Chondrocyte (in vitro differentiated cells): ENCODE measurements at regions not wholly inside any gene's neighbourhood (a gene's known extent, or its start where the extent isn't known, plus 50 kb on each side); places are given as distances from the start of the nearest gene placed in this dataset.

Source experiments
- DNase-seq: peaks from one replicate; pipeline ENCODE4 v3.0.0; 2021; ENCODE audit warnings: mixed read lengths, low spot score
- H3K27ac Mint-ChIP-seq: one replicate; pipeline ENCODE4 v1.8.0; 2021; ENCODE audit warnings: mild to moderate bottlenecking, moderate library complexity, mixed read lengths; ENCODE audit not compliant: unreplicated experiment
- H3K27me3 Mint-ChIP-seq: 2 replicates; pipeline ENCODE4 v1.8.0; 2021; ENCODE audit warnings: low read depth, mixed read lengths
- H3K36me3 Mint-ChIP-seq: 2 replicates; pipeline ENCODE4 v1.8.0; 2021; ENCODE audit warnings: low read depth, mixed read lengths
- H3K4me1 Mint-ChIP-seq: 2 replicates; pipeline ENCODE4 v1.8.0; 2021; ENCODE audit warnings: low read depth, mild to moderate bottlenecking, mixed read lengths
- H3K4me3 Mint-ChIP-seq: one replicate; pipeline ENCODE4 v1.8.0; 2021; ENCODE audit warnings: mild to moderate bottlenecking, moderate library complexity, mixed read lengths; ENCODE audit not compliant: unreplicated experiment
- H3K9me3 Mint-ChIP-seq: 2 replicates; pipeline ENCODE4 v1.8.0; 2021; ENCODE audit warnings: low read depth, mixed read lengths
- CTCF ChIP-seq: fragments of 200-600 bp; sonication (generic); IDR thresholded peaks from 2 replicates; pipeline ENCODE4 v1.5.0; 2021; ENCODE audit warnings: antibody characterized with exemption, mild to moderate bottlenecking, moderate library complexity

GRCh38 chr4:104969394-104970082 is 177.1 kb upstream of the TET2 start:
- H3K9me3 Mint-ChIP-seq, result no peaks in the 10 kb centered on the region
- no peak overlapping the region for H3K27ac Mint-ChIP-seq
- no peaks in the 10 kb centered on the region for H3K4me1 Mint-ChIP-seq
- no peak for TF ChIP-seq CTCF
- H3K36me3 Mint-ChIP-seq, result no peaks in the 10 kb centered on the region
- no peak overlapping the region for H3K4me3 Mint-ChIP-seq
- no peak for DNase-seq
- H3K27me3 Mint-ChIP-seq, result peaks cover 23% of the 10 kb centered on the region

GRCh38 chr4:104971462-104971861 is 175.2 kb upstream of the TET2 start:
- no peak overlapping the region for H3K4me3 Mint-ChIP-seq
- no peaks in the 10 kb centered on the region for H3K36me3 Mint-ChIP-seq
- DNase-seq, result no peak
- no peaks in the 10 kb centered on the region for H3K9me3 Mint-ChIP-seq
- H3K27me3 Mint-ChIP-seq, result peaks cover 17% of the 10 kb centered on the region
- no peaks in the 10 kb centered on the region for H3K4me1 Mint-ChIP-seq
- no peak overlapping the region for H3K27ac Mint-ChIP-seq
- no peak for TF ChIP-seq CTCF

- no peak for TF ChIP-seq CTCF
- Mint-ChIP-seq H3K27me3 (peaks cover 12% of the 10 kb centered on the region), H3K9me3 (no peaks in the 10 kb centered on the region), H3K36me3 (no peaks in the 10 kb centered on the region), H3K4me3 (no peak overlapping the region), H3K27ac (no peak overlapping the region), H3K4me1 (no peaks in the 10 kb centered on the region)
- DNase-seq, result no peak
These were observed 173.0 kb upstream of the TET2 start for GRCh38 chr4:104973708-104974107.

GRCh38 chr4:104975617-104976016 is 171.1 kb upstream of the TET2 start:
- Mint-ChIP-seq H3K4me3 (no peak overlapping the region), H3K36me3 (no peaks in the 10 kb centered on the region), H3K4me1 (no peaks in the 10 kb centered on the region), H3K27me3 (peaks cover 15% of the 10 kb centered on the region), H3K27ac (no peak overlapping the region), H3K9me3 (peaks cover 7% of the 10 kb centered on the region)
- TF ChIP-seq CTCF, result no peak
- no peak for DNase-seq

GRCh38 chr4:104976262-104976661 is 170.4 kb upstream of the TET2 start:
- Mint-ChIP-seq H3K9me3 (peaks cover 9% of the 10 kb centered on the region), H3K4me1 (no peaks in the 10 kb centered on the region), H3K27me3 (peaks cover 12% of the 10 kb centered on the region), H3K36me3 (no peaks in the 10 kb centered on the region), H3K4me3 (no peak overlapping the region), H3K27ac (no peak overlapping the region)
- no peak for TF ChIP-seq CTCF
- DNase-seq, result no peak
